Hepatocyte (in vitro differentiated cells): ENCODE measurements at regions not wholly inside any gene's neighbourhood (a gene's known extent, or its start where the extent isn't known, plus 50 kb on each side); places are given as distances from the start of the nearest gene placed in this dataset.

Experiments used
- DNase-seq: peaks from one replicate; pipeline ENCODE4 v3.0.0-alpha.2; 2016; ENCODE audit warnings: low spot score
- H2AFZ ChIP-seq: fragments of 200-600 bp; sonication (generic); 2 replicates; pipeline ENCODE4 v1.6.0; 2016; ENCODE audit warnings: antibody characterized with exemption, mild to moderate bottlenecking
- H3K27ac ChIP-seq: fragments of 200-600 bp; sonication (generic); 2 replicates; pipeline ENCODE4 v1.5.1; 2016; ENCODE audit warnings: mild to moderate bottlenecking
- H3K27me3 ChIP-seq: fragments of 200-600 bp; sonication (generic); 2 replicates; pipeline ENCODE4 v1.6.1; 2016
- H3K36me3 ChIP-seq: fragments of 200-600 bp; sonication (generic); replicated peaks from 2 replicates; pipeline ENCODE4 v1.5.1; 2016; ENCODE audit warnings: low read depth; ENCODE audit not compliant: insufficient read depth
- H3K4me1 ChIP-seq: fragments of 200-600 bp; sonication (generic); 2 replicates; pipeline ENCODE4 v1.5.1; 2016; ENCODE audit warnings: mild to moderate bottlenecking, moderate library complexity; ENCODE audit not compliant: insufficient read depth
- H3K4me2 ChIP-seq: fragments of 200-600 bp; sonication (generic); 2 replicates; pipeline ENCODE4 v1.6.0; 2016
- H3K4me3 ChIP-seq: fragments of 200-600 bp; sonication (generic); 2 replicates; pipeline ENCODE4 v1.5.1; 2016; ENCODE audit warnings: mild to moderate bottlenecking
- H3K79me2 ChIP-seq: fragments of 200-600 bp; sonication (generic); 2 replicates; pipeline ENCODE4 v1.6.0; 2017; ENCODE audit warnings: mild to moderate bottlenecking
- H3K9me2 ChIP-seq: fragments of 200-600 bp; sonication (generic); replicated peaks from 2 replicates; pipeline ENCODE4 v1.6.0; 2017; ENCODE audit warnings: mild to moderate bottlenecking; ENCODE audit not compliant: insufficient read depth
- H3K9me3 ChIP-seq: fragments of 200-600 bp; sonication (generic); 2 replicates; pipeline ENCODE4 v1.5.1; 2016; ENCODE audit warnings: low read depth, mild to moderate bottlenecking
- H4K20me1 ChIP-seq: fragments of 200-600 bp; sonication (generic); 2 replicates; pipeline ENCODE4 v1.6.0; 2016; ENCODE audit warnings: mild to moderate bottlenecking; ENCODE audit not compliant: insufficient read depth, poor library complexity, severe bottlenecking
- EZH2 ChIP-seq: fragments of 200-600 bp; sonication (generic); IDR thresholded peaks from 2 replicates; pipeline ENCODE4 v1.6.1; 2016; ENCODE audit warnings: antibody characterized with exemption, mild to moderate bottlenecking, borderline replicate concordance
- EZH2phosphoT487 ChIP-seq: fragments of 200-600 bp; sonication (generic); IDR thresholded peaks from one replicate; pipeline ENCODE4 v1.6.1; 2018; ENCODE audit warnings: antibody characterized with exemption, mild to moderate bottlenecking, low read depth, moderate library complexity; ENCODE audit not compliant: unreplicated experiment, severe bottlenecking
- WGBS: methylation state at CpG from one replicate; pipeline ENCODE4 v1.1.6; 2016; ENCODE audit warnings: low lambda C conversion rate; ENCODE audit errors: missing lambda C conversion rate; 5-methylcytosine and 5-hydroxymethylcytosine counted together
- TF ChIP-seq, protein P1 (sequence below): fragments of 200-600 bp; sonication (generic); IDR thresholded peaks from 2 replicates; pipeline ENCODE4 v1.5.1; 2016; ENCODE audit warnings: antibody characterized with exemption, mild to moderate bottlenecking; ENCODE audit not compliant: poor library complexity

DNA sequence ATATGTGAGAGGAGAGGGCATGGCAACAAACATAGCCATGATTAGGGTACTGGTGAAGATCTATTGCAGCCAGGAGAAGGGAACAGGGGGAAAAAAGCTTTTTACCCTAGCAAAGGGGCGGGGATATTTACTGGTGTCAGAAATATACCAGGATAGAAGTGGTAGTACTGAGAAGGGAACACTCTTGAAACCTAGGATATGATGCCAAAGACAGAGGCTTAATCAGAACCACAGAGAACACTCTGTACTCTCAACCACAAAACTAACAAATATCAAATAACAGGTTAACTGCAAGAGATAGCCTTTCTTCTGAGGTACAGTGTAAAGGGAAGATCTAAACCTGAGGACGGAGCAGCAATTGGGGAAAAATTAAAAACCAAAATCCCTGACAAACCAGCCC is 112.2 kb downstream of the KIF2B start:
- H3K9me2 ChIP-seq: no peaks in the 10 kb centered on the region
- no peak overlapping the region for H3K4me2 ChIP-seq
- H3K4me3 ChIP-seq: no peak overlapping the region
- DNase-seq: no peak
- no peaks in the 10 kb centered on the region for H4K20me1 ChIP-seq
- 87% methylated on average over 2 of the region's 2 CpGs for WGBS
- H3K27ac ChIP-seq: no peak overlapping the region
- no peaks in the 10 kb centered on the region for H3K9me3 ChIP-seq
- no peaks in the 10 kb centered on the region for H3K36me3 ChIP-seq
- no peak for TF ChIP-seq EZH2phosphoT487
- no peaks in the 10 kb centered on the region for H3K79me2 ChIP-seq
- no peak overlapping the region for H2AFZ ChIP-seq
- H3K27me3 ChIP-seq: no peaks in the 10 kb centered on the region
- no peaks in the 10 kb centered on the region for H3K4me1 ChIP-seq

DNA sequence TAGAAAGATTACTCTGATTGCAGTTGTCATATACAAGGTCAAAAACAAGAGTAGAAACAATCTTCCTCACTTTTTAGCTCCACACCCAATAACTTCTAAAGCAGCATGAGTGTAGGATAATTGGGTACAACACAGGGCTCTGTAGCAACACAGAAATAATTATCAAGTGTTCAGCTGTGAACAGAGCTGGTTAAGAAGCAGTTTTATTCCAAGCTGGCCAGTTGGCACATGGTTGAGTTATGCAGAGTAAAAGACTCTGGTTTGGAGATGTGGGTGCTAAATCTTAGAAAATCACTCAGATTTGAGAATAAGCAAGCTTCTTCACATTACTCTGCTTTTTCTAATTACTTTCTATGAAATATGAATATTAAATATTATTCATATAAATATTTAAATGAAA is 118.5 kb downstream of the KIF2B start:
- Histone ChIP-seq H3K4me1 (no peaks in the 10 kb centered on the region), H3K9me3 (no peaks in the 10 kb centered on the region), H4K20me1 (no peaks in the 10 kb centered on the region), H3K4me3 (no peak overlapping the region), H3K27me3 (no peaks in the 10 kb centered on the region), H3K27ac (no peak overlapping the region), H3K36me3 (no peaks in the 10 kb centered on the region), H3K4me2 (no peak overlapping the region), H3K9me2 (no peaks in the 10 kb centered on the region), H3K79me2 (no peaks in the 10 kb centered on the region), H2AFZ (no peak overlapping the region)
- DNase-seq: no peak
- TF ChIP-seq, protein P1, sequence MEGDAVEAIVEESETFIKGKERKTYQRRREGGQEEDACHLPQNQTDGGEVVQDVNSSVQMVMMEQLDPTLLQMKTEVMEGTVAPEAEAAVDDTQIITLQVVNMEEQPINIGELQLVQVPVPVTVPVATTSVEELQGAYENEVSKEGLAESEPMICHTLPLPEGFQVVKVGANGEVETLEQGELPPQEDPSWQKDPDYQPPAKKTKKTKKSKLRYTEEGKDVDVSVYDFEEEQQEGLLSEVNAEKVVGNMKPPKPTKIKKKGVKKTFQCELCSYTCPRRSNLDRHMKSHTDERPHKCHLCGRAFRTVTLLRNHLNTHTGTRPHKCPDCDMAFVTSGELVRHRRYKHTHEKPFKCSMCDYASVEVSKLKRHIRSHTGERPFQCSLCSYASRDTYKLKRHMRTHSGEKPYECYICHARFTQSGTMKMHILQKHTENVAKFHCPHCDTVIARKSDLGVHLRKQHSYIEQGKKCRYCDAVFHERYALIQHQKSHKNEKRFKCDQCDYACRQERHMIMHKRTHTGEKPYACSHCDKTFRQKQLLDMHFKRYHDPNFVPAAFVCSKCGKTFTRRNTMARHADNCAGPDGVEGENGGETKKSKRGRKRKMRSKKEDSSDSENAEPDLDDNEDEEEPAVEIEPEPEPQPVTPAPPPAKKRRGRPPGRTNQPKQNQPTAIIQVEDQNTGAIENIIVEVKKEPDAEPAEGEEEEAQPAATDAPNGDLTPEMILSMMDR: no peak
- TF ChIP-seq EZH2 (no peak), EZH2phosphoT487 (no peak)

DNA sequence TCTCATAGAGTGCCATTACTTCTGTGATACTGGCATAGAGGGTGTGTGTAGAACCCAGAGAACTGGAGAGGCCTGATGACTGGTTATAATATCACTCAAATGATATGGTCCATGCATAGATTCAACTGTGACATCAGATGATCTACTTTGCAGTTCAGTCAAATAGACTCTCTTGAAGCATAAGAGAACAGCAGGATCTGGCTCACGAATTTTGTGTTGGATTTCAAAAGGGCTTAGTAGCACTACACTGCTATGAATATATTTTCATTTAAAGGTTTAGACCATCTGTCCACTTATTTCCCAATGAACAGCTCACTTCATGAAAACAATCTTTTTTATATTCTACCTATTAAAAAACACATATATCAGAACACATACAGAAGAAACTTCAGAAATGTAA is 119.7 kb downstream of the KIF2B start:
- Histone ChIP-seq H3K27me3 (no peaks in the 10 kb centered on the region), H2AFZ (no peak overlapping the region), H3K79me2 (no peaks in the 10 kb centered on the region), H3K9me2 (no peaks in the 10 kb centered on the region), H4K20me1 (no peaks in the 10 kb centered on the region), H3K4me1 (no peaks in the 10 kb centered on the region), H3K27ac (no peak overlapping the region), H3K4me2 (no peak overlapping the region), H3K36me3 (no peaks in the 10 kb centered on the region), H3K9me3 (no peaks in the 10 kb centered on the region), H3K4me3 (no peak overlapping the region)
- TF ChIP-seq, protein P1: no peak
- TF ChIP-seq EZH2 (no peak), EZH2phosphoT487 (no peak)
- 87% methylated on average over 1 of the region's 1 CpG for WGBS
- no peak for DNase-seq

DNA sequence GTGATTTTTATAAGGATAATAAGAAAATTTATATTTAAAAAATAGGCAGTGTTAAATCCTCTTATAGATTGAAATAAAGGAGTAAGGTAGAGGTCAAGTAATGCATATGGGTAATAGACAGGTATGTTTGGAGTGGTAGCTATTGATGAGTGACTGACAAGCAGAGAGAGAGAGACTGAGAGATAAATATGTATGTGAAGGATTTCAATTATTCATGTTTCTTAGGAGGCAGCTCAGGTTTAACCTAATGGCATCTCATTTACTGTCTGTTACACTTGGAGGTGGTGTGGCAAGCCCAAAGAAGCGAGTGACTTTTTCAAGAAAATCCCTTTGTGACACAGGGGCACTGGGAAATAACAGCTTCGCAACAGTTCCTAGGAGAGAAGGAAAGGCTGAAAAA is 120.2 kb downstream of the KIF2B start:
- H3K9me3 ChIP-seq: no peaks in the 10 kb centered on the region
- no peaks in the 10 kb centered on the region for H3K27me3 ChIP-seq
- TF ChIP-seq, protein P1: no peak
- TF ChIP-seq EZH2phosphoT487: no peak
- TF ChIP-seq EZH2: no peak
- no peak overlapping the region for H3K27ac ChIP-seq
- no peaks in the 10 kb centered on the region for H3K79me2 ChIP-seq
- no peaks in the 10 kb centered on the region for H3K36me3 ChIP-seq
- no peaks in the 10 kb centered on the region for H3K9me2 ChIP-seq
- no peak overlapping the region for H3K4me2 ChIP-seq
- no peak overlapping the region for H3K4me3 ChIP-seq
- H2AFZ ChIP-seq: no peak overlapping the region
- no peak for DNase-seq
- H4K20me1 ChIP-seq: no peaks in the 10 kb centered on the region
- no peaks in the 10 kb centered on the region for H3K4me1 ChIP-seq
- 98% methylated on average over 2 of the region's 2 CpGs for WGBS
